Left lung (tissue), 4 donors: ENCODE measurements at regions not wholly inside any gene's neighbourhood (a gene's known extent, or its start where the extent isn't known, plus 50 kb on each side); places are given as distances from the start of the nearest gene placed in this dataset.
"Not testable (repeated sequence)": the region's sequence is repeated elsewhere in the genome, so short reads cannot be mapped to it uniquely, and the experiment has no call there.

Experiments
- ATAC-seq: fragments of 200-7000 bp; cut with Tn5 transposase; one replicate; pipeline ENCODE4 v1.9.1; 2020; ENCODE audit warnings: moderate library complexity
- DNase-seq, 4 donors: peaks; one replicate each; pipeline ENCODE4 v3.0.0-alpha.2; 2013 to 2020
- H3K27ac ChIP-seq, 2 donors: fragments of 200-600 bp; sonication (generic) in 1 of 2; one replicate each; pipeline versions ENCODE4 v1.5.0 to v1.8.0; 2020 to 2021
- H3K27me3 ChIP-seq, 2 donors: fragments of 200-600 bp; sonication (generic) in 1 of 2; one replicate each; pipeline versions ENCODE4 v1.5.0 to v1.8.0; 2020 to 2021
- H3K36me3 ChIP-seq, 2 donors: fragments of 200-600 bp; sonication (generic) in 1 of 2; one replicate each; pipeline versions ENCODE4 v1.5.0 to v1.8.0; 2020 to 2021
- H3K4me1 ChIP-seq, 2 donors: fragments of 200-600 bp; one replicate each; pipeline ENCODE4 v1.8.0; 2021
- H3K4me3 ChIP-seq, 2 donors: fragments of 200-600 bp; sonication (generic) in 1 of 2; one replicate each; pipeline versions ENCODE4 v1.5.0 to v1.8.0; 2020 to 2021; ENCODE audit warnings: mild to moderate bottlenecking in 1 of 2
- H3K9me3 ChIP-seq, 2 donors: fragments of 200-600 bp; sonication (generic) in 1 of 2; one replicate each; pipeline versions ENCODE4 v1.5.0 to v1.8.0; 2020 to 2021
- CTCF ChIP-seq, 2 donors: fragments of 200-600 bp; sonication (generic) in 1 of 2; IDR thresholded peaks; one replicate each; pipeline versions ENCODE4 v1.5.0 to v1.8.0; 2021; ENCODE audit warnings: antibody characterized with exemption in 2 of 2
- intact Hi-C, 2 donors: fragments of 100-400 bp; cut with DNase I; formaldehyde crosslinking; loops; one replicate each; pipeline versions ENCODE4 v1.11.2 to v1.14.2; 2022
- donor health status: DM: no; HTN: yes; CAD: no.
- donor health status: DM: no; HTN: no; CAD: no.

- no peak for TF ChIP-seq CTCF (IDR thresholded peaks at IDR 0.05)
- Histone ChIP-seq H3K4me1 (no peaks in the 10 kb centered on the region), H3K27me3 (no peaks in the 10 kb centered on the region), H3K9me3 (peaks cover 0 to 4% of the 10 kb centered on the region in 2 donors), H3K27ac (no peak overlapping the region), H3K36me3 (no peaks in the 10 kb centered on the region), H3K4me3 (no peak overlapping the region)
- DNase-seq (no peak), ATAC-seq (no peak)
- intact Hi-C loops: no loop called here
Observed at GRCh38 chr1:199612976-199613774, 414.3 kb upstream of the NR5A2 start.

GRCh38 chr1:199616947-199617346, 410.6 kb upstream of the NR5A2 start:
- H3K4me1 ChIP-seq: no peaks in the 10 kb centered on the region
- H3K4me3 ChIP-seq: no peak overlapping the region
- no peaks in the 10 kb centered on the region for H3K36me3 ChIP-seq
- H3K9me3 ChIP-seq: no peaks in the 10 kb centered on the region
- intact Hi-C loops: no loop called here
- no peak for TF ChIP-seq CTCF (IDR thresholded peaks at IDR 0.05)
- ATAC-seq: no peak
- no peak for DNase-seq
- no peak overlapping the region for H3K27ac ChIP-seq
- H3K27me3 ChIP-seq: no peaks in the 10 kb centered on the region

- Histone ChIP-seq H3K36me3 (no peaks in the 10 kb centered on the region), H3K4me1 (no peaks in the 10 kb centered on the region), H3K27ac (no peak overlapping the region), H3K27me3 (no peaks in the 10 kb centered on the region), H3K4me3 (no peak overlapping the region), H3K9me3 (no peaks in the 10 kb centered on the region)
- DNase-seq (peak in 1 of 4 donors; percentile 13), ATAC-seq (peak; percentile 65)
- no peak for TF ChIP-seq CTCF (IDR thresholded peaks at IDR 0.05)
- intact Hi-C loops: no loop called here
Observed at GRCh38 chr1:199619223-199619622, 408.3 kb upstream of the NR5A2 start.

GRCh38 chr1:199626228-199626627, 401.3 kb upstream of the NR5A2 start:
- H3K4me3 ChIP-seq, DNase-seq, ATAC-seq, H3K27me3 ChIP-seq, H3K27ac ChIP-seq, H3K4me1 ChIP-seq, intact Hi-C loops, H3K36me3 ChIP-seq, H3K9me3 ChIP-seq: not testable (repeated sequence)

- TF ChIP-seq CTCF (IDR thresholded peaks at IDR 0.05): no peak
Observed at GRCh38 chr1:199629624-199630023, 397.9 kb upstream of the NR5A2 start.

GRCh38 chr1:199639453-199639852, 388.1 kb upstream of the NR5A2 start:
- ATAC-seq: no peak
- no peak overlapping the region for H3K4me3 ChIP-seq
- no peaks in the 10 kb centered on the region for H3K4me1 ChIP-seq
- DNase-seq: no peak
- H3K36me3 ChIP-seq: no peaks in the 10 kb centered on the region
- peaks cover 0 to 17% of the 10 kb centered on the region in 2 donors for H3K9me3 ChIP-seq
- intact Hi-C loops: no loop called here
- no peaks in the 10 kb centered on the region for H3K27me3 ChIP-seq
- H3K27ac ChIP-seq: no peak overlapping the region
- TF ChIP-seq CTCF (IDR thresholded peaks at IDR 0.05): no peak

More at GRCh38 chr1:199629624-199630023, 397.9 kb upstream of the NR5A2 start:
- H3K27ac ChIP-seq: no peak overlapping the region
- H3K27me3 ChIP-seq: no peaks in the 10 kb centered on the region
- DNase-seq (no peak), ATAC-seq (no peak)
- no peaks in the 10 kb centered on the region for H3K36me3 ChIP-seq
- peaks cover 0 to 3% of the 10 kb centered on the region in 2 donors for H3K9me3 ChIP-seq
- no peaks in the 10 kb centered on the region for H3K4me1 ChIP-seq
- H3K4me3 ChIP-seq: no peak overlapping the region
- intact Hi-C loops: no loop called here
